A549 (cell line): ENCODE measurements at regions not wholly inside any gene's neighbourhood (a gene's known extent, or its start where the extent isn't known, plus 50 kb on each side); places are given as distances from the start of the nearest gene placed in this dataset.

Experiments
- CBX8 ChIP-seq: fragments of 200-600 bp; sonication (generic); IDR thresholded peaks from 2 replicates; pipeline ENCODE4 v1.6.1; 2016
- FOSL2 ChIP-seq, 2 experiments: fragments of 450-650 bp in 1 of 2; fragments of >200 bp in 1 of 2; sonication (Bioruptor Twin) in 1 of 2; formaldehyde crosslinking; IDR thresholded peaks; 2 replicates each; pipeline versions ENCODE4 v1.5.0 to v1.6.1; 2016 to 2020; ENCODE audit warnings: mild to moderate bottlenecking in 1 of 2, moderate library complexity in 1 of 2
- HOXA7 ChIP-seq: fragments of 250-450 bp; sonication (Bioruptor Pico); IDR thresholded peaks from 2 replicates; pipeline ENCODE4 v1.5.0; 2020; ENCODE audit warnings: mild to moderate bottlenecking, moderate library complexity
- POLR2A ChIP-seq: IDR thresholded peaks from 2 replicates; pipeline ENCODE4 v1.6.1; 2012; ENCODE audit warnings: mild to moderate bottlenecking, low read length
- RCOR1 ChIP-seq: fragments of 150-350 bp; IDR thresholded peaks from 2 replicates; pipeline ENCODE4 v1.6.1; 2014; ENCODE audit warnings: antibody characterized with exemption, low read length, low read depth
- RFX5 ChIP-seq: fragments of 450-650 bp; IDR thresholded peaks from 2 replicates; pipeline ENCODE4 v1.7.1; 2014; ENCODE audit warnings: antibody characterized with exemption, mild to moderate bottlenecking, moderate library complexity
- ZSCAN20 ChIP-seq: fragments of 250-450 bp; sonication (Bioruptor Pico); IDR thresholded peaks from 2 replicates; pipeline ENCODE4 v1.8.0; 2022; ENCODE audit warnings: mild to moderate bottlenecking, moderate library complexity
- TF ChIP-seq, protein P1 (sequence below): fragments of >200 bp; sonication (Bioruptor Twin); formaldehyde crosslinking; IDR thresholded peaks from 3 replicates; pipeline ENCODE4 v1.5.1; 2016

DNA sequence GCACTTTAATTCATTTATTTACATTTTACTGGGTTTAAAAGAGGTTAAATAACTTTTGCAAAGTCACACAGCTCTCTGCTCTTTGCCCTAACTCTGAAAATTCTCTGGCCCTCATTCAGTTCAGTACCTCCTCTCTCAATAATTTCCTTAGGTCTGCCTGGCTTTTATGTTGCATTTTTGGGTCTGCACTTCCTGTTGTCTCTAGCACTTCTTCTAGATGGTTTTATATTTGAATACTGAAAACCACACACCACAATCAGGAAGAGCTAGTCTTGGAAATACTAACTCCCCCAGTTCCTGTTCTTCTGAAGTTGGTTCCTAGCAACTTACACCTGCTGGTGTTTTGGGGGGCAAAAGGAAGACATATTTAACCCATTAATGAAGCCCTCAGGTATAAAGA is 577.9 kb downstream of the HS3ST4 start:
- TF ChIP-seq ZSCAN20 (CRISPR knock-in tag) (no peak), RFX5 (no peak), RCOR1 (no peak), CBX8 (no peak), POLR2A (no peak), FOSL2 (IDR thresholded peaks at IDR 0.05) (no peak), FOSL2 (CRISPR knock-in tag; IDR thresholded peaks at IDR 0.05) (no peak), HOXA7 (no peak)
- TF ChIP-seq, protein P1, sequence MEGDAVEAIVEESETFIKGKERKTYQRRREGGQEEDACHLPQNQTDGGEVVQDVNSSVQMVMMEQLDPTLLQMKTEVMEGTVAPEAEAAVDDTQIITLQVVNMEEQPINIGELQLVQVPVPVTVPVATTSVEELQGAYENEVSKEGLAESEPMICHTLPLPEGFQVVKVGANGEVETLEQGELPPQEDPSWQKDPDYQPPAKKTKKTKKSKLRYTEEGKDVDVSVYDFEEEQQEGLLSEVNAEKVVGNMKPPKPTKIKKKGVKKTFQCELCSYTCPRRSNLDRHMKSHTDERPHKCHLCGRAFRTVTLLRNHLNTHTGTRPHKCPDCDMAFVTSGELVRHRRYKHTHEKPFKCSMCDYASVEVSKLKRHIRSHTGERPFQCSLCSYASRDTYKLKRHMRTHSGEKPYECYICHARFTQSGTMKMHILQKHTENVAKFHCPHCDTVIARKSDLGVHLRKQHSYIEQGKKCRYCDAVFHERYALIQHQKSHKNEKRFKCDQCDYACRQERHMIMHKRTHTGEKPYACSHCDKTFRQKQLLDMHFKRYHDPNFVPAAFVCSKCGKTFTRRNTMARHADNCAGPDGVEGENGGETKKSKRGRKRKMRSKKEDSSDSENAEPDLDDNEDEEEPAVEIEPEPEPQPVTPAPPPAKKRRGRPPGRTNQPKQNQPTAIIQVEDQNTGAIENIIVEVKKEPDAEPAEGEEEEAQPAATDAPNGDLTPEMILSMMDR: no peak
